Neural cell (in vitro differentiated cells): ENCODE measurements at regions not wholly inside any gene's neighbourhood (a gene's known extent, or its start where the extent isn't known, plus 50 kb on each side); places are given as distances from the start of the nearest gene placed in this dataset.

Experiments used
- H2AFZ ChIP-seq: fragments of 200-600, 300-800 bp; sonication (generic), shearing (Covaris generic); 2 replicates; pipeline ENCODE4 v1.6.0; 2014; ENCODE audit warnings: low read depth, mild to moderate bottlenecking, antibody characterized with exemption, low read length, moderate library complexity
- H3F3A ChIP-seq: fragments of 200-600 bp; shearing (Covaris generic); 2 replicates; pipeline ENCODE4 v1.6.1; 2016; ENCODE audit warnings: mild to moderate bottlenecking, moderate library complexity, mixed read lengths, antibody characterized with exemption, low read length; ENCODE audit not compliant: insufficient read depth, poor library complexity, severe bottlenecking
- H3K27ac ChIP-seq: fragments of 200-600, 300-800 bp; sonication (generic), shearing (Covaris generic); 2 replicates; pipeline ENCODE4 v1.5.1; 2014; ENCODE audit warnings: mild to moderate bottlenecking, low read length, moderate library complexity
- H3K27me3 ChIP-seq: fragments of 300-800, 200-600 bp; sonication (generic), shearing (Covaris generic); 2 replicates; pipeline ENCODE4 v1.6.0; 2014; ENCODE audit warnings: mild to moderate bottlenecking, low read depth, low read length, moderate library complexity; ENCODE audit not compliant: insufficient read depth
- H3K36me3 ChIP-seq: fragments of 300-800, 200-600 bp; sonication (generic), shearing (Covaris generic); 2 replicates; pipeline ENCODE4 v1.5.1; 2014; ENCODE audit warnings: mild to moderate bottlenecking, antibody characterized with exemption, low read length, moderate library complexity; ENCODE audit not compliant: insufficient read depth
- H3K4me2 ChIP-seq: fragments of 300-800, 200-600 bp; sonication (generic), shearing (Covaris generic); 2 replicates; pipeline ENCODE4 v1.6.0; 2014; ENCODE audit warnings: mild to moderate bottlenecking, low read length
- H3K4me3 ChIP-seq: fragments of 300-800, 200-600 bp; sonication (generic), shearing (Covaris generic); 2 replicates; pipeline ENCODE4 v1.5.1; 2014; ENCODE audit warnings: mild to moderate bottlenecking, low read length, moderate library complexity
- H3K79me2 ChIP-seq: fragments of 200-600 bp; shearing (Covaris generic); replicated peaks from 2 replicates; pipeline ENCODE4 v1.6.0; 2014; ENCODE audit warnings: mild to moderate bottlenecking, low read length, moderate library complexity; ENCODE audit not compliant: insufficient read depth
- H3K9ac ChIP-seq: fragments of 300-800, 200-600 bp; sonication (generic), shearing (Covaris generic); 2 replicates; pipeline ENCODE4 v1.6.1; 2016; ENCODE audit warnings: mild to moderate bottlenecking, low read length, mixed read lengths
- H3K9me2 ChIP-seq: fragments of 200-600 bp; shearing (Covaris generic); 2 replicates; pipeline ENCODE4 v1.6.1; 2016; ENCODE audit warnings: mild to moderate bottlenecking, low read length, mixed read lengths; ENCODE audit not compliant: insufficient read depth
- H3K9me3 ChIP-seq: fragments of 200-600, 300-800 bp; sonication (generic), shearing (Covaris generic); 2 replicates; pipeline ENCODE4 v1.6.1; 2016; ENCODE audit warnings: mild to moderate bottlenecking, mixed run types, low read length, moderate library complexity, mixed read lengths
- H4K20me1 ChIP-seq: fragments of 200-600 bp; shearing (Covaris generic); 2 replicates; pipeline ENCODE4 v1.6.1; 2016; ENCODE audit warnings: mild to moderate bottlenecking, mixed run types; ENCODE audit not compliant: insufficient read depth
- EP300 ChIP-seq: fragments of 450-650 bp; conservative IDR thresholded peaks from 2 replicates; pipeline ENCODE4 v1.6.1; 2014; ENCODE audit warnings: antibody characterized with exemption, mild to moderate bottlenecking, moderate library complexity; ENCODE audit not compliant: poor library complexity, severe bottlenecking
- EZH2 ChIP-seq: fragments of 200-600, 300-800 bp; shearing (Covaris generic), sonication (generic); IDR thresholded peaks from 2 replicates; pipeline ENCODE4 v1.6.1; 2014; ENCODE audit warnings: antibody characterized with exemption, low read length, borderline replicate concordance, mild to moderate bottlenecking; ENCODE audit not compliant: insufficient read depth, poor library complexity, severe bottlenecking
- MXI1 ChIP-seq: fragments of 450-650 bp; conservative IDR thresholded peaks from 2 replicates; pipeline ENCODE4 v1.6.1; 2014; ENCODE audit warnings: antibody characterized with exemption, mild to moderate bottlenecking; ENCODE audit not compliant: poor library complexity, severe bottlenecking
- POLR2AphosphoS5 ChIP-seq: IDR thresholded peaks from 2 replicates; pipeline ENCODE4 v1.6.1; 2012
- RAD21 ChIP-seq: fragments of 450-650 bp; conservative IDR thresholded peaks from 2 replicates; pipeline ENCODE4 v1.6.1; 2014; ENCODE audit warnings: antibody characterized with exemption, mild to moderate bottlenecking, moderate library complexity
- SMC3 ChIP-seq: fragments of 450-650 bp; conservative IDR thresholded peaks from 2 replicates; pipeline ENCODE4 v1.6.1; 2014; ENCODE audit warnings: antibody characterized with exemption, mild to moderate bottlenecking, moderate library complexity; ENCODE audit not compliant: poor library complexity
- TAF1 ChIP-seq: IDR thresholded peaks from 2 replicates; pipeline ENCODE4 v1.6.1; 2012; ENCODE audit warnings: low read depth
- TF ChIP-seq, protein P1 (sequence below): IDR thresholded peaks from 2 replicates; pipeline ENCODE4 v1.6.1; 2012; ENCODE audit warnings: borderline replicate concordance

DNA sequence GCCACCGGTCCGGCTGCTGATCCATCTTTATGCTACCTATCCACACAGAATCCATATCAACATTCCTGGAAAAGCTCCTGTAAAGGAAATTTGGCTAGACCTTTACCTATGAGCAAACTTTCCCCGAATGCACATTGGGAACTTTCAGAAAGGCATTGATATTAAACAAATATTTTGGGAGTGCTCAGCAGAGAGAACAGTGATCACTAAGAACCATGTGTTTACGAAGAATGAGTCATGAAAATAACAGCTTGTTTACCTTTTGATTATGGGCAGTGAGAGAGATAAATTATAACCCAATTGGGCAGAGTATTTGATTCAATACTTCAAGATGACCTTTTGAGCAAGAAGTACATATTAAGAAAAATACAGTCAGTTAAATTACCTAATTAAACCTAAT, 189.7 kb upstream of the CDH2 start:
- Histone ChIP-seq H3K4me2 (no peak overlapping the region), H3K9ac (no peak overlapping the region), H3K9me2 (no peaks in the 10 kb centered on the region), H4K20me1 (no peaks in the 10 kb centered on the region), H2AFZ (no peak overlapping the region), H3F3A (no peaks in the 10 kb centered on the region), H3K36me3 (no peaks in the 10 kb centered on the region), H3K79me2 (no peaks in the 10 kb centered on the region), H3K9me3 (no peaks in the 10 kb centered on the region), H3K27ac (no peak overlapping the region), H3K27me3 (no peaks in the 10 kb centered on the region), H3K4me3 (no peak overlapping the region)
- TF ChIP-seq, protein P1, sequence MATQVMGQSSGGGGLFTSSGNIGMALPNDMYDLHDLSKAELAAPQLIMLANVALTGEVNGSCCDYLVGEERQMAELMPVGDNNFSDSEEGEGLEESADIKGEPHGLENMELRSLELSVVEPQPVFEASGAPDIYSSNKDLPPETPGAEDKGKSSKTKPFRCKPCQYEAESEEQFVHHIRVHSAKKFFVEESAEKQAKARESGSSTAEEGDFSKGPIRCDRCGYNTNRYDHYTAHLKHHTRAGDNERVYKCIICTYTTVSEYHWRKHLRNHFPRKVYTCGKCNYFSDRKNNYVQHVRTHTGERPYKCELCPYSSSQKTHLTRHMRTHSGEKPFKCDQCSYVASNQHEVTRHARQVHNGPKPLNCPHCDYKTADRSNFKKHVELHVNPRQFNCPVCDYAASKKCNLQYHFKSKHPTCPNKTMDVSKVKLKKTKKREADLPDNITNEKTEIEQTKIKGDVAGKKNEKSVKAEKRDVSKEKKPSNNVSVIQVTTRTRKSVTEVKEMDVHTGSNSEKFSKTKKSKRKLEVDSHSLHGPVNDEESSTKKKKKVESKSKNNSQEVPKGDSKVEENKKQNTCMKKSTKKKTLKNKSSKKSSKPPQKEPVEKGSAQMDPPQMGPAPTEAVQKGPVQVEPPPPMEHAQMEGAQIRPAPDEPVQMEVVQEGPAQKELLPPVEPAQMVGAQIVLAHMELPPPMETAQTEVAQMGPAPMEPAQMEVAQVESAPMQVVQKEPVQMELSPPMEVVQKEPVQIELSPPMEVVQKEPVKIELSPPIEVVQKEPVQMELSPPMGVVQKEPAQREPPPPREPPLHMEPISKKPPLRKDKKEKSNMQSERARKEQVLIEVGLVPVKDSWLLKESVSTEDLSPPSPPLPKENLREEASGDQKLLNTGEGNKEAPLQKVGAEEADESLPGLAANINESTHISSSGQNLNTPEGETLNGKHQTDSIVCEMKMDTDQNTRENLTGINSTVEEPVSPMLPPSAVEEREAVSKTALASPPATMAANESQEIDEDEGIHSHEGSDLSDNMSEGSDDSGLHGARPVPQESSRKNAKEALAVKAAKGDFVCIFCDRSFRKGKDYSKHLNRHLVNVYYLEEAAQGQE, result no peak
- TF ChIP-seq EZH2 (no peak), POLR2AphosphoS5 (no peak), SMC3 (no peak)

DNA sequence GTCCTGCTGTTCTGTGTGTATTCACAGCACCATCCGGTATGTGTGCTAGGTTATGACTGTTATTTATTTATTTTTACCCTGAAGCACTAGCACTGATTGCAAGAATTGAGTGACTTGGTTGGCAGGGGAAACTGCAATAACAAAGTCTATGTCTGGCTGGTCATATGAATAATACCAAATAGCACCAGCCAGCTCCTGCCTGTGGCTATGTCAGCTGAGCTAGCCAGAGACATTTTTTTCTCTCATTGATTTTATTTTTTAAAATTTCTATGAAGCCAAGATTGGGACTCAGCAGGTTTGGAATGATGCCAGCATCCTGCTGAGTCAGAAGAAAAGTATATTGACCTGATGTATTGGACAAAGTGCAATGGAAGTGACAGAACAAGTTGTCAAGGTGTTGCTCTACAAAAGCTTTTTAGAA, 188.5 kb upstream of the CDH2 start:
- Histone ChIP-seq H3K4me3 (no peak overlapping the region), H3K36me3 (no peaks in the 10 kb centered on the region), H3K4me2 (no peak overlapping the region), H3K9me2 (no peaks in the 10 kb centered on the region), H3K9ac (no peak overlapping the region), H3K27ac (no peak overlapping the region), H2AFZ (no peak overlapping the region), H3F3A (no peaks in the 10 kb centered on the region), H3K9me3 (no peaks in the 10 kb centered on the region), H3K27me3 (no peaks in the 10 kb centered on the region), H3K79me2 (no peaks in the 10 kb centered on the region), H4K20me1 (no peaks in the 10 kb centered on the region)
- TF ChIP-seq SMC3, result no peak
- TF ChIP-seq POLR2AphosphoS5, result no peak
- TF ChIP-seq RAD21, result no peak
- TF ChIP-seq, protein P1, result no peak
- no peak for TF ChIP-seq EZH2
- TF ChIP-seq MXI1, result no peak

DNA sequence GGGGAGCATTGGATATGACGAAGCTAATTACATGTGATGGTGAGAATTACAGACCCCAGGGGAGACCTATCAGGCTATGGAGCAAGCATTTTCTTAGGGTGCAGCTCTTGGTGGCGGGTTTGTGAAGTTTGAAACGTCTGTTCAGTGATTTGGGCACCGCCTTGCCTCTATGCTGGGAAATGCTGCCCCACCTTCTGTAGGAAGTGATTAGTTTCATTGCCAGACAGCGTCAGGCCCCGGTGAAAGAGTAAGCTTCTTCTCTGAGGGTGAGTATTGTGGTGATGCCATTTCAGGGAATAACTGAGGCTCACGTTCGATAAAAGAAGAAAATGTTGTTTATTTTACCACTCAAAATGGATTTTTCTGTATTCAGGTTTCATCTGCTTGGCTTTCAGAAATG, 186.2 kb upstream of the CDH2 start:
- Histone ChIP-seq H3K9me3 (no peaks in the 10 kb centered on the region), H3K79me2 (no peaks in the 10 kb centered on the region), H3K4me3 (no peak overlapping the region), H3K9me2 (no peaks in the 10 kb centered on the region), H4K20me1 (no peaks in the 10 kb centered on the region), H3K4me2 (no peak overlapping the region), H3F3A (no peaks in the 10 kb centered on the region), H3K27ac (no peak overlapping the region), H2AFZ (no peak overlapping the region), H3K27me3 (no peaks in the 10 kb centered on the region), H3K9ac (no peak overlapping the region), H3K36me3 (no peaks in the 10 kb centered on the region)
- TF ChIP-seq RAD21 (no peak), SMC3 (no peak), POLR2AphosphoS5 (no peak), EP300 (no peak), EZH2 (no peak), MXI1 (no peak), TAF1 (no peak)
- TF ChIP-seq, protein P1, result no peak
